ENCODE measurements at regions not wholly inside any gene's neighbourhood (a gene's known extent, or its start where the extent isn't known, plus 50 kb on each side); places are given as distances from the start of the nearest gene placed in this dataset.
"Not testable (repeated sequence)": the region's sequence is repeated elsewhere in the genome, so short reads cannot be mapped to it uniquely, and the experiment has no call there.

GRCh38 chr14:18879547-18879946 lies 87.7 kb upstream of the POTEM start:
- ATAC-seq: not testable (repeated sequence)

GRCh38 chr14:18880519-18880918 lies 86.7 kb upstream of the POTEM start:
- ATAC-seq: not testable (repeated sequence)

GRCh38 chr14:18881149-18881859 lies 85.9 kb upstream of the POTEM start:
- peak in 1 of 2 donors; percentile 26 for ATAC-seq

- peak in 1 of 2 donors; percentile 30 for ATAC-seq
Observed at GRCh38 chr14:18881860-18882489, 85.3 kb upstream of the POTEM start.

- ATAC-seq: not testable (repeated sequence)
Observed at GRCh38 chr14:18890201-18890600, 77.0 kb upstream of the POTEM start.

GRCh38 chr14:18913860-18914259 lies 53.4 kb upstream of the POTEM start:
- ATAC-seq: not testable (repeated sequence)

GRCh38 chr14:18914526-18914925 lies 52.7 kb upstream of the POTEM start:
- not testable (repeated sequence) for ATAC-seq

Measured in activated CD4-positive, CD25-positive, alpha-beta regulatory T cell treated with anti-CD3 and anti-CD28 coated beads, Interleukin-2, amount 50 U/mL, for 24 hours (primary cell).